ENCODE measurements at regions not wholly inside any gene's neighbourhood (a gene's known extent, or its start where the extent isn't known, plus 50 kb on each side); places are given as distances from the start of the nearest gene placed in this dataset.

GRCh38 chr16:66036184-66036583 lies 330.3 kb upstream of the CDH5 start:
- no peak for TF ChIP-seq CTCF (IDR thresholded peaks at IDR 0.05)
- no peak for TF ChIP-seq POLR2AphosphoS5 (IDR thresholded peaks at IDR 0.05; ENCODE audit: insufficient read depth in 1 of 2, low read depth in 1 of 2)
- TF ChIP-seq POLR2A (IDR thresholded peaks at IDR 0.05): no peak
